ENCODE measurements at regions not wholly inside any gene's neighbourhood (a gene's known extent, or its start where the extent isn't known, plus 50 kb on each side); places are given as distances from the start of the nearest gene placed in this dataset.
"Not testable (repeated sequence)": the region's sequence is repeated elsewhere in the genome, so short reads cannot be mapped to it uniquely, and the experiment has no call there.

DNA sequence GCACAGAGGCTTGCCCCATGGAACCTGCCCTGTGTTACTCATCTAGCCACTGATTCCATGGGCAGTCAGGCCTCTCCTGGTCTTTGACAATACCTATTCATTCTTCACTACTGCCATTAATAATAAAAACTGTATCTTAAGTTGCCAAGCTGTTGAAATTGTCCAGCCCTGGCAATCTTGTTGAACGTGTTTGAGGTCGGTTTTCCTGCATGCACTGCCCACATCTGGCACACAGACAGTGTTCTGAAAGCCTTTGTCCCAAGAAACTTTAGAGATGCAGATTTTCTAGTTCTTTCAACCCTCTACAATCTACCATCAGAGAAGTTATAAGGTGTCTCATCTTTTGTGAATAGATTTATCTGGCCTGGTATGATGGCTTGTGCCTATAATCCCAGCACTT is 567.2 kb upstream of the NECTIN3 start:
- ChIA-PET CTCF (no interaction called here), POLR2A (no interaction called here)
- Histone ChIP-seq H3K4me1 (ENCODE audit: control insufficient read depth in 1 of 2, extremely low read depth in 1 of 2, insufficient read depth in 2 of 2, low read length in 2 of 2) (no peaks in the 10 kb centered on the region), H3K9me3 (no peaks in the 10 kb centered on the region), H3K4me3 (ENCODE audit: control insufficient read depth in 1 of 2, extremely low read depth in 1 of 2, low read length in 1 of 2) (no peak overlapping the region), H3K36me3 (ENCODE audit: control insufficient read depth in 2 of 2, extremely low read depth in 1 of 2, insufficient read depth in 1 of 2, low read length in 1 of 2) (no peaks in the 10 kb centered on the region), H3K27me3 (replicated peaks in 1 of 2; ENCODE audit: control insufficient read depth in 2 of 2, extremely low read depth in 1 of 2, insufficient read depth in 2 of 2, low read length in 1 of 2) (no peaks in the 10 kb centered on the region), H3K27ac (ENCODE audit: low read length) (no peak overlapping the region)
- 75% methylated on average over 2 of the region's 2 CpGs for whole genome bisulfite sequencing (ENCODE audit: insufficient coverage)
- peaks cover 0 to 6% (median 4%) of the 10 kb centered on the region in 3 donors for H3K9me3 Mint-ChIP-seq
- no peak for ATAC-seq (replicated peaks in 1 of 4)
- no peak overlapping the region for H3K4me3 Mint-ChIP-seq
- H3K27ac Mint-ChIP-seq, result no peak overlapping the region
- H3K4me1 Mint-ChIP-seq, result no peaks in the 10 kb centered on the region
- H3K27me3 Mint-ChIP-seq, result no peaks in the 10 kb centered on the region
- H3K36me3 Mint-ChIP-seq, result no peaks in the 10 kb centered on the region
- no peak for DNase-seq

DNA sequence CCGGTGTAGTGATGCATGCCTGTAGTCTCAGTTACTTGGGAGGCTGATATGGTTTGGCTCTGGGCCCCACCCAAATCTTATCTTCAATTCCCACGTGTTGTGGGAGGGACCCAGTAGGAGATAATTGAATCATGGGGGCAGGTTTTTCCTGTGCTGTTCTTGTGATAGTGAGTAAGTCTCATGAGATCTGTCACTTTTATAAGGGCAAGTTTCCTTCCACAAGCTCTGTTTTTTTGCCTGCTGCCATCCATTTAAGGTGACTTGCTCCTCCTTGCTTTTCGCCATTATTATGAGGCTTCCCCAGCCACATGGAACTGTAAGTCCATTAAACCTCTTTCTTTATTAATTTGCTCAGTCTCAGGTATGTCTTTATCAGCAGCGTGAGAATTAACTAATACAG is 566.7 kb upstream of the NECTIN3 start:
- H3K27ac Mint-ChIP-seq, result no peak overlapping the region
- no peak overlapping the region for H3K4me3 ChIP-seq (ENCODE audit: control insufficient read depth in 1 of 2, extremely low read depth in 1 of 2, low read length in 1 of 2)
- no peaks in the 10 kb centered on the region for H3K4me1 Mint-ChIP-seq
- H3K4me1 ChIP-seq (ENCODE audit: control insufficient read depth in 1 of 2, extremely low read depth in 1 of 2, insufficient read depth in 2 of 2, low read length in 2 of 2), result no peaks in the 10 kb centered on the region
- no peaks in the 10 kb centered on the region for H3K9me3 ChIP-seq
- no peaks in the 10 kb centered on the region for H3K27me3 ChIP-seq (replicated peaks in 1 of 2; ENCODE audit: control insufficient read depth in 2 of 2, extremely low read depth in 1 of 2, insufficient read depth in 2 of 2, low read length in 1 of 2)
- ChIA-PET CTCF (no interaction called here), POLR2A (no interaction called here)
- no peaks in the 10 kb centered on the region for H3K36me3 Mint-ChIP-seq
- no CpG with 5 or more reads among the region's 4 CpGs for WGBS (ENCODE audit: insufficient coverage)
- no peak overlapping the region for H3K4me3 Mint-ChIP-seq
- H3K27ac ChIP-seq (ENCODE audit: low read length), result no peak overlapping the region
- no peaks in the 10 kb centered on the region for H3K36me3 ChIP-seq (ENCODE audit: control insufficient read depth in 2 of 2, extremely low read depth in 1 of 2, insufficient read depth in 1 of 2, low read length in 1 of 2)
- H3K27me3 Mint-ChIP-seq, result no peaks in the 10 kb centered on the region
- H3K9me3 Mint-ChIP-seq, result peaks cover 0 to 6% (median 4%) of the 10 kb centered on the region in 3 donors
- DNase-seq (no peak), ATAC-seq (replicated peaks in 1 of 4) (no peak)

- Histone ChIP-seq H3K36me3 (ENCODE audit: control insufficient read depth in 2 of 2, extremely low read depth in 1 of 2, insufficient read depth in 1 of 2, low read length in 1 of 2) (no peaks in the 10 kb centered on the region), H3K9me3 (no peaks in the 10 kb centered on the region), H3K27me3 (replicated peaks in 1 of 2; ENCODE audit: control insufficient read depth in 2 of 2, extremely low read depth in 1 of 2, insufficient read depth in 2 of 2, low read length in 1 of 2) (no peaks in the 10 kb centered on the region), H3K27ac (ENCODE audit: low read length) (no peak overlapping the region), H3K4me3 (ENCODE audit: control insufficient read depth in 1 of 2, extremely low read depth in 1 of 2, low read length in 1 of 2) (no peak overlapping the region), H3K4me1 (ENCODE audit: control insufficient read depth in 1 of 2, extremely low read depth in 1 of 2, insufficient read depth in 2 of 2, low read length in 2 of 2) (no peaks in the 10 kb centered on the region)
- Mint-ChIP-seq H3K27me3 (peaks cover 4 to 5% of the 10 kb centered on the region in 2 donors), H3K9me3 (peaks cover 0 to 6% (median 4%) of the 10 kb centered on the region in 3 donors), H3K4me3 (no peak overlapping the region), H3K4me1 (no peaks in the 10 kb centered on the region), H3K36me3 (no peaks in the 10 kb centered on the region), H3K27ac (no peak overlapping the region)
- no peak for ATAC-seq (replicated peaks in 1 of 4)
- no peak for DNase-seq
- ChIA-PET POLR2A (no interaction called here), CTCF (no interaction called here)
- no CpG with 5 or more reads among the region's 4 CpGs for WGBS (ENCODE audit: insufficient coverage)
Observed at GRCh38 chr3:110506890-110507289, 564.7 kb upstream of the NECTIN3 start.

GRCh38 chr3:110507570-110507969 is 564.0 kb upstream of the NECTIN3 start:
- H3K36me3 Mint-ChIP-seq; H3K36me3 ChIP-seq (ENCODE audit: control insufficient read depth in 2 of 2, extremely low read depth in 1 of 2, insufficient read depth in 1 of 2, low read length in 1 of 2); ATAC-seq (replicated peaks in 1 of 4); H3K4me1 ChIP-seq (ENCODE audit: control insufficient read depth in 1 of 2, extremely low read depth in 1 of 2, insufficient read depth in 2 of 2, low read length in 2 of 2); H3K27ac Mint-ChIP-seq; CTCF ChIA-PET; H3K9me3 Mint-ChIP-seq; H3K4me3 ChIP-seq (ENCODE audit: control insufficient read depth in 1 of 2, extremely low read depth in 1 of 2, low read length in 1 of 2); H3K4me3 Mint-ChIP-seq; POLR2A ChIA-PET; H3K4me1 Mint-ChIP-seq; H3K27me3 Mint-ChIP-seq; H3K27ac ChIP-seq (ENCODE audit: low read length); H3K9me3 ChIP-seq; H3K27me3 ChIP-seq (replicated peaks in 1 of 2; ENCODE audit: control insufficient read depth in 2 of 2, extremely low read depth in 1 of 2, insufficient read depth in 2 of 2, low read length in 1 of 2); DNase-seq: not testable (repeated sequence)

DNA sequence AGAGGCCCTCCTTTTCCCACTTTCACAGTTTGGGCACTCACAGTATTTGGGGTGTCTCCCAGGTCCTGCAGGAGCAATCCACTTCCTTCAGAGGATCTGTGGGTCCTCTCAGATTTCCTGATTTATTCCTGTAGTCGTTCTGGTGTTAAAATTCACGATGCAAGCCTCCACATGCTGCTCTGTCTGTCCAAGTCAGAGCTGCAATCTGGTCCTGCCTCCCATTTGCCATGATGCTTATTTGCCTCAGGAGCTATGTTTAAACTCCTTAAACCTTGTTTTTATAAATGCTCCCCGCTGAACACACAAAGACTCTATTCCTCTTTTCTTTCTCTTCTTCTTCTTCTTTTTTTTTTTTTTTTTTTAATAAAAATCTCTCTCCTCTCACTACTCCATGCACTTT is 558.7 kb upstream of the NECTIN3 start:
- 55% methylated on average over 3 of the region's 3 CpGs for WGBS (ENCODE audit: insufficient coverage)
- H3K36me3 ChIP-seq (ENCODE audit: control insufficient read depth in 2 of 2, extremely low read depth in 1 of 2, insufficient read depth in 1 of 2, low read length in 1 of 2), result no peaks in the 10 kb centered on the region
- H3K4me3 ChIP-seq (ENCODE audit: control insufficient read depth in 1 of 2, extremely low read depth in 1 of 2, low read length in 1 of 2), result no peak overlapping the region
- Mint-ChIP-seq H3K9me3 (peaks cover 0 to 14% (median 6%) of the 10 kb centered on the region in 3 donors), H3K4me3 (no peak overlapping the region), H3K27ac (no peak overlapping the region), H3K27me3 (peaks cover 15 to 17% of the 10 kb centered on the region in 2 donors), H3K4me1 (no peaks in the 10 kb centered on the region), H3K36me3 (no peaks in the 10 kb centered on the region)
- no peak overlapping the region for H3K27ac ChIP-seq (ENCODE audit: low read length)
- H3K27me3 ChIP-seq (replicated peaks in 1 of 2; ENCODE audit: control insufficient read depth in 2 of 2, extremely low read depth in 1 of 2, insufficient read depth in 2 of 2, low read length in 1 of 2), result peaks cover 0 to 6% of the 10 kb centered on the region in 2 experiments
- no peak for ATAC-seq (replicated peaks in 1 of 4)
- no peaks in the 10 kb centered on the region for H3K4me1 ChIP-seq (ENCODE audit: control insufficient read depth in 1 of 2, extremely low read depth in 1 of 2, insufficient read depth in 2 of 2, low read length in 2 of 2)
- ChIA-PET POLR2A (no interaction called here), CTCF (interaction anchor here in 1 of 2 donors (1.1 kb wide), 1 partner anchor 784 kb away, joined by 3 read pairs; no protein-coding TSS in a partner anchor)
- H3K9me3 ChIP-seq, result no peaks in the 10 kb centered on the region
- no peak for DNase-seq

GRCh38 chr3:110518031-110518430 is 553.6 kb upstream of the NECTIN3 start:
- no peak overlapping the region for H3K4me3 Mint-ChIP-seq
- no peak overlapping the region for H3K27ac Mint-ChIP-seq
- WGBS (ENCODE audit: insufficient coverage), result 80% methylated on average over 1 of the region's 1 CpG
- H3K4me1 Mint-ChIP-seq, result no peaks in the 10 kb centered on the region
- peaks cover 7 to 10% of the 10 kb centered on the region in 2 donors for H3K27me3 Mint-ChIP-seq
- ChIA-PET POLR2A (no interaction called here), CTCF (no interaction called here)
- peaks cover 0 to 11% (median 0%) of the 10 kb centered on the region in 3 donors for H3K9me3 Mint-ChIP-seq
- Histone ChIP-seq H3K4me1 (ENCODE audit: control insufficient read depth in 1 of 2, extremely low read depth in 1 of 2, insufficient read depth in 2 of 2, low read length in 2 of 2) (no peaks in the 10 kb centered on the region), H3K9me3 (no peaks in the 10 kb centered on the region), H3K4me3 (ENCODE audit: control insufficient read depth in 1 of 2, extremely low read depth in 1 of 2, low read length in 1 of 2) (no peak overlapping the region), H3K27me3 (replicated peaks in 1 of 2; ENCODE audit: control insufficient read depth in 2 of 2, extremely low read depth in 1 of 2, insufficient read depth in 2 of 2, low read length in 1 of 2) (peaks cover 0 to 3% of the 10 kb centered on the region in 2 experiments), H3K36me3 (ENCODE audit: control insufficient read depth in 2 of 2, extremely low read depth in 1 of 2, insufficient read depth in 1 of 2, low read length in 1 of 2) (no peaks in the 10 kb centered on the region), H3K27ac (ENCODE audit: low read length) (no peak overlapping the region)
- H3K36me3 Mint-ChIP-seq, result no peaks in the 10 kb centered on the region
- no peak for ATAC-seq (replicated peaks in 1 of 4)
- DNase-seq, result no peak

- Mint-ChIP-seq H3K4me3 (no peak overlapping the region), H3K27ac (no peak overlapping the region), H3K9me3 (peaks cover 0 to 11% (median 0%) of the 10 kb centered on the region in 3 donors), H3K4me1 (no peaks in the 10 kb centered on the region), H3K36me3 (no peaks in the 10 kb centered on the region), H3K27me3 (peaks cover 6 to 14% of the 10 kb centered on the region in 2 donors)
- ATAC-seq (replicated peaks in 1 of 4) (no peak), DNase-seq (no peak)
- H3K36me3 ChIP-seq (ENCODE audit: control insufficient read depth in 2 of 2, extremely low read depth in 1 of 2, insufficient read depth in 1 of 2, low read length in 1 of 2), result no peaks in the 10 kb centered on the region
- no peak overlapping the region for H3K4me3 ChIP-seq (ENCODE audit: control insufficient read depth in 1 of 2, extremely low read depth in 1 of 2, low read length in 1 of 2)
- CTCF ChIA-PET, result no interaction called here
- peaks cover 0 to 3% of the 10 kb centered on the region in 2 experiments for H3K27me3 ChIP-seq (replicated peaks in 1 of 2; ENCODE audit: control insufficient read depth in 2 of 2, extremely low read depth in 1 of 2, insufficient read depth in 2 of 2, low read length in 1 of 2)
- H3K9me3 ChIP-seq, result no peaks in the 10 kb centered on the region
- WGBS (ENCODE audit: insufficient coverage), result no CpG with 5 or more reads among the region's 1 CpG
- H3K4me1 ChIP-seq (ENCODE audit: control insufficient read depth in 1 of 2, extremely low read depth in 1 of 2, insufficient read depth in 2 of 2, low read length in 2 of 2), result no peaks in the 10 kb centered on the region
- POLR2A ChIA-PET, result no interaction called here
- H3K27ac ChIP-seq (ENCODE audit: low read length), result no peak overlapping the region
Observed at GRCh38 chr3:110519071-110519470, 552.5 kb upstream of the NECTIN3 start.
